HG02973 (cell line): ENCODE measurements at regions not wholly inside any gene's neighbourhood (a gene's known extent, or its start where the extent isn't known, plus 50 kb on each side); places are given as distances from the start of the nearest gene placed in this dataset.

ENCODE experiments used
- ATAC-seq: cut with Tn5 transposase; IDR thresholded peaks from one replicate; pipeline ENCODE4 v1.9.1; 2021; ENCODE audit warnings: moderate library complexity; ENCODE audit not compliant: unreplicated experiment

- no peak for ATAC-seq
Measured at GRCh38 chr11:23976426-23976825, 520.4 kb upstream of the LUZP2 start.

DNA sequence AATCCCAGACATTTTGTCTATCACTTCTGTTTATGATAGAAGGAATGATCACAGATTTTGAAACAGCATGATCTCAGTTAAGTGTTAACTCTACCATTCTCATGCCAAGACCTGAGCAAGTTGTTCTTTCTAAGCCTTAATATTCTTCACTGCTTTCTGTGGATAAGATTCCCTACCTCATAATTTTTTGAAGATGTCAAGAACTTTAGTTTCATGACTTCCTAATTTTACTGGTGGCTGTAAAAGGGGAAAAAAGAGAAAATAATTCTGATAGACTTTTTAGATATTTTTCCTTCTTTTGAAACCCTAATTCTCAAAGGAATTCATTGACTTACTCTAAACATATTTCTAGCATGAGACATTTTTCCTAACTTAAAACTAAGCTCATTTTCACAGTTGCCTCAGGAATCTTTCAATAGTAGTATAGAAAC lies 520.0 kb upstream of the LUZP2 start:
- no peak for ATAC-seq

DNA sequence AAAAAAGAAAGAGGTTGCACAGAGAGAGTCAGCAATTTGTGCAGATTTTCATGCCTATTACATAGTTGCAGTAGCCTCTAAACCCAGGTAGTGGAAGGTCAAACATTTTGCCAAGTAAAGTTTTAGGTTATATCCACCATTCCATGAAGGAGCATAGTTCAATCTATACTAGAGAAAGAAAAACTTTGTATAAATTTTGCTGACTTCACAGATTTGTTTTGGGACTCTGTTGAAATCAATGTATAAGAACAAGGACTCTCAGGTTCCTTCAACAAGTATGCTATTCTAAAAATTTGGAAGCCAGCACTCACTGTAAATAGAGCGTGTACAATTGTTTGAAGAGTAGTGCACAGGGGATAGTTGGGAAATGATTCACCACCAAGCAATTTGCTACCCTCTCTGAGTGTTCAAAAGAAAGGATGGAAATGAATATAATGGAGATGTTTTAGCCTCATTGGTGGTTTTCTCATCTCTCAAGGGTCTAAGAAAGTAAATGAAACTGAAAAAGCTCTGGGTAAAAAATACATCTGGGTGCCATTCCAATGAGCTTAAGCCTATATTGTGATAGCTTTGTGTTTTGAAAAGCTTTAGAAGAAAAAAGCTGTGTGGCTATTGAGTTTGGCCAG lies 508.4 kb upstream of the LUZP2 start:
- no peak for ATAC-seq

DNA sequence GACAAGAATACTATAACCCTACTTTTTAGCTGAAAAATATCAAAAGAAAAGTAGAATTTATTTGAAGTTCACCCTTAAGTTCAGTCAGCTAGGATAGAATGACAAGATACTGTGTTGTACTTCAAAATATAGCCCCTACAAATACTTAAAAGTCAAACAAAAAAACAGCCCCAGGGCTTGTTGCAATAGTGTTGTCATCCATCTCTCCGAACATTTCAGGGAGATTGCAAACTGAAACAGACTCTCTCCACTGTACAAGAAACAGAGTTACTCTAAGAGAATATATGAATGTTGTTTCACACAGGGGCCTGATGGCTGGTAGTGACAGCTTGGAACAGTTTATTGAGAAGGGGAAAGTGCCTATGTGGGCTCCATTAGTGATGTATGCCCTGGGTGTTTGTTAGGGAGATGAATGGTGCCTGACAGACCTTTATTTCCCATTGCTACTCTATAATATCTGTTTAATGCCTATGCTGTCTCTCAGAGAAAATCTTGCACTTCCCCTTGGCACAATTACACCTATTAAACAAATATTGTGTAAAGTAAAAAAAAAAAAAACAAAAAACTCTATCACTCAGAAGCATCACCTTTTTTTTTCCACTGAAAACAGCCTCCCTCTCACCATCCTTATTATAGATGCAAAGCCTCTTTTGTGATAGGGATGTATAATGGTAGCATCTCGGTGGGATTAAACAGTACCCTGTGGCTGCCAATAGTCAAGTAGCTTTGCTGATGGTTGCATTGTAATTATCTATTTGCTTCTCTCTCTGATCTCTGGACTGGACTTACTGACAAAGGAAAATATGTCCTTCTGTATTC lies 506.3 kb upstream of the LUZP2 start:
- ATAC-seq, result no peak

GRCh38 chr11:23991165-23991539 lies 505.7 kb upstream of the LUZP2 start:
- no peak for ATAC-seq

GRCh38 chr11:23995891-23996290 lies 501.0 kb upstream of the LUZP2 start:
- no peak for ATAC-seq

GRCh38 chr11:23997356-23997755 lies 499.5 kb upstream of the LUZP2 start:
- ATAC-seq, result no peak

DNA sequence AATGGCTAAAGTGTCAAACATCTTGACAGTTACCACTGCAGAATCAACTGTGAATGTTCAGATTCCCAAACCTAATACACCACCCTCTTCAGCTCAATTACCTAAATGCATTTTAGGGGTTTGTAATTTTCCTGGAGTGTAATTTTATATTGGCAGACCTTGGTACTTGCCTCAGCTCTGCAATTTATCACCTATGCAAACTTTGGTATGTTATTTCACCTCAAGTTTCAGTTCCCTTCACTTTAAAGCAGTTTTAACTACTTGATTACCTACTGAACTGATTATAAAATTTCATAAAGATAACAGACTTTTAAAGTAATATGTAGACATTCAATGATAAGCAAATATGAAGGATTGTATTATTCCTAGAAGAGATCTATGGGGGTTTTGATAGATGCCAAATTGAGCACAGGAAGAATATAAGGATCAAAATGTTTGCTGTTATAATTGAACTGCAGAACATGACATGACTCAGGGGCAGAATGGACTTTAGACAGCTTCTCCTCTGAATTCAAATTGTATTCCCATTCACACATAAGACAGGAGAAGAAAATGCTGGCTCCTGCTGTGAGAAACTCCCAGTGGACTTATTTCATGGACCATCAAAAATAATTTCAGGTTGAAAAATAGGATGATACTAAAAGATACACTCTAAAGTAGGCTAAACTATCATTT lies 491.5 kb upstream of the LUZP2 start:
- ATAC-seq, result no peak

- no peak for ATAC-seq
Measured at GRCh38 chr11:24043842-24044241, 453.0 kb upstream of the LUZP2 start.

DNA sequence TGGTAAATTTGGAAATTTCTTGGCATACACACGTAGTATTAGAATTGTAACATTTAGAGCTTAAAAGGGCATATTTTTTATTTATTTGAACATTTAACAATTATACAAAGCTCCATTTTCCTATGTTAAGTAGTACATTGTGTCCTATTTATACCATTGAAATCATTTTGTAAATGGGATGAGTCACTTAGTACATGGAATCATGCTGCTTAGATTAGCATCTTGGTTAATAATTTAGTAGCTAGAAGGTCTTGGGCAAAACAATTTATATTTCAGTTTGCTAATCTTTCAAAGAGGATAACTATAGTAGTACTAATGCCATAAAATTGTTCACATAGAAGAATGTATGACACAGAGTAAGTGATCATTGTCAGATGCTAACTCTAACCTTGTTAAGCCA lies 450.1 kb upstream of the LUZP2 start:
- ATAC-seq, result no peak

- no peak for ATAC-seq
Measured at GRCh38 chr11:24056051-24056450, 440.8 kb upstream of the LUZP2 start.

DNA sequence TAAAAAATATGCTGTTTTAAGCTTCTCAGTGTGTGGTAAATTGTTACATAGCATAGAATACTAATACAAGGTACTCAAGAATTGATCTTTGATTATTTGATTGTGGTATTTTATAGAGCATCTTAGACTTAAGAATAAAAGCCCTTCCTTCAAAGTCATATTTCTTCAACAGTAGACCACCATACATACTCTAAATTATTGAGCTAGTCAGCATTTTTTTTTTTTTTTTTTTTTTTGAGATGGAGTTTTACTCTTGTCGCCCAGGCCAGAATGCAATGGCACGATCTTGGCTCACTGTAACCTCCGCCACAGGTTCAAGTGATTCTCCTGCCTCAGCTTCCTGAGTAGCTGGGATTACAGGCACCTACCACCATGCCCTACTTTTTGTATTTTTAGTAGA lies 436.7 kb upstream of the LUZP2 start:
- no peak for ATAC-seq

DNA sequence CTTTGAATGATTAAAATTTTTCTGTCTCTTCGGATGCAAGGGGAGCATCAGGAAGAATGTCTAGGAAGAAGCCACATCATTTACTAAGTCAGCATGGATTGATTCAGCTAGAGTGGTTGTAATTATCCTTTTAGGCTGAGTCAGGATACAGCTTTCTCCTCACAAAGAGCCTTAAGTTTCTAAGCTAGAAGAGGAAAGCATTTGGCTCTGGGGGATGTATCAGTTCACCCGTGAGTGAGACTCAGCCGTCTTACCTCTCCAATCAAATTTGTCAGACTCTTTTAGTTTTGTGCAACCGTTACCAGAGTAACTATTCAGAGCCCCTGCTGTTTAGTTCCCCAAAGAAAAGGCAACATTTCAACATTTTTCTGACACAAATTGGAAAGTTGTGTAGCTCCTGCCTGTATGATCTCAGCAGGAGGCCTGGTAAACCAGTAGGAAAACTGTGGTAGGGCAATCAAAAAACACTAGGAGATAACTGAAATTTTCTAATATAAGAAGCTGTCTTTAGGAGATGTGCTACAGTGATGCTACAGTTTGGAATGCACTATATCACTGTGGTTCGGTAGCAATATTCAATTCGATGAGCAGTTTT lies 432.4 kb upstream of the LUZP2 start:
- ATAC-seq, result no peak

GRCh38 chr11:24068197-24068596 lies 428.7 kb upstream of the LUZP2 start:
- no peak for ATAC-seq

GRCh38 chr11:24070435-24070834 lies 426.4 kb upstream of the LUZP2 start:
- no peak for ATAC-seq

- ATAC-seq, result no peak
Measured at GRCh38 chr11:24078018-24078417, 418.8 kb upstream of the LUZP2 start.

DNA sequence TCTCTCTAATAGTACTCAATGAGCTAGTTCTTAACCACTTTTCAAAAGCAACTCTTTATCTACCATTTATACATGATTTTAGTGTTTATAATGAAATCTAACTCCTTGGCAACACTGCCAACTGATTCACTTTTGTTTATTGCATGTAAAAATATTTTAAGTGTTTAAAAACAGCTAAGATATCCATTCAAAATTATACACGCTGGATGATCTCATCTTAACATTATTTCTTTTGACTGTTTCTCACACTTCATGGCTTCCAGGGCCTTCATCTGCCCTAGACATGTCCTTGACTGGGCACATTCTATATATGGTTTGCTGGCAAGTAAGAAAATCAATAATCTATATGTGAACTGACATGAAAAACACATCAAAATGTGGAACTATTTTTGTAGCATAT lies 414.6 kb upstream of the LUZP2 start:
- ATAC-seq, result no peak

DNA sequence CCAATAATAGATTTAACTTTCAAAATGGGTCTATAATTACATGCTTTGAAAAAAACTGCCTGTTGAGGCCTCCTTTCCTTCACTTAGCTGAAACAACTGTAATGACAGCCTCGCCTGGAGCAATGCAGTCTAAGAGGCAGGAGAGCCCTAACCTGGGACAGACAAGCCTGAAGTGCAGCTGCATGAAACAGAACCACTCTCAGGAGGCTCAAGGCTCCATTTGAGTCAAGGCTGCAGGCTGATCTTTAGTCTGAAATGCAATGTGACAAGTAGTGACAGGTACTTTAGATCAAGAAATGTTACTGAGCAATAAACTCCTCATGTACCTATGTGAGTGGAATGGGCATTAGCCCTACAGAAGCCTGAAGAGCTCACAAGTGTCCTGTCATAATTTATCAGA lies 414.0 kb upstream of the LUZP2 start:
- no peak for ATAC-seq

DNA sequence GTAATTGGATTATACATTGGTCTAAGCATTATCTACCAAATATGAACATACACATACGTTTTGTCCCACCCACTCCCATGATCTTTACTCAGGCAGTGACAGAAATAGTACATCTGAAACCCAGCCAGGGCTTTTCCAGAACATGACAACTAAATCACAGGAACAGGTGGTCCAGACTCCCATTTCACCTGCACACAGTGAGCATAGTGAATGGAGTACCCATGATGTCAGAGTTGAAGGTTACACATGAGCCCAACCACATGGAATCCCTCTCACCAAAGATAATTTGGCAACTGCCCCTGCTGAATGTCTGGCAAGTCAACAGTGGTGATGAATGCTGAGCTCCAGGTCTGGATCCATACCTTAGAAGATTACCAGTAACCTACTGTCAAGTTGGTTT lies 411.9 kb upstream of the LUZP2 start:
- no peak for ATAC-seq

DNA sequence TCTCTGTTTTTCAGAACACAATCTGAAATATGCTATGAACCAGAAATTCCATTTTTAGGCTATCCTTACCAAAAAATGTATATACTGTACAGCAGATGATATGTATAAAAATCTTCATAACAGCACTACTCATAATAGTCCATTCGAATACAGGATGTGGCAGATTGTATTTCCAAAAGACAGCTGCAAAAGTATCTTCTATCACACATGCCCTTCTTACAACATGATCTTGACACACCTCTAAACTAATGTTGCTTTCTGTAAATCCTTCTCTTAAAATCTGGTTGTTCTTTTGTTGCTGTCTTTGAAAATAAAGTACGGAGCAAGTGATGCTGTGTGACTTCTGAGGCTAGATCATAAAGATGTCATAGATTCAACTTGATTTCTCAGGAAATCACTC lies 409.9 kb upstream of the LUZP2 start:
- no peak for ATAC-seq

DNA sequence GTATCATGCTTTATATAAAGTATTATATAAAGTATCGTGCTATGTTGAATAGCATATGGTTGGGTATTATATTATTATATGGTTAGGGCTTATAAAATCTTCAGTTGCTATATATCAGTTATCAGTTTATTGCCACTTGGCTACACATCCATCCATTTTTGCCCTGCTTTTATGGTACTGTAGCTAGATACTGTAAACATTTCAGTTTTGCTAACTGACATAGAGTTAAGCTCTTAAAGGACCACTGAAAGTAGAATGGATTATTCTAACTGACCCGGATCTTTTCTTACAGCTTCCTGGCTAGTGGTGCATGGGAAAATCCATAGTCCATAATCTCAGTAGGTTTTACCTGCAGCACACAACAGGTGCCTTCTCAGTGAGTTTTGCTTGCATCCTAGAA lies 405.3 kb upstream of the LUZP2 start:
- ATAC-seq, result no peak

GRCh38 chr11:24093375-24093774 lies 403.5 kb upstream of the LUZP2 start:
- no peak for ATAC-seq
